Upper lobe of left lung (tissue), 4 donors: ENCODE measurements at regions not wholly inside any gene's neighbourhood (a gene's known extent, or its start where the extent isn't known, plus 50 kb on each side); places are given as distances from the start of the nearest gene placed in this dataset.

Source experiments
- CTCF ChIP-seq, 6 experiments: fragments of 450-650 bp in 4 of 6; fragments of 200-600 bp in 2 of 6; sonication (generic) in 2 of 6; IDR thresholded peaks; one replicate each; pipeline ENCODE4 v1.5.1; 2016 to 2019; ENCODE audit warnings: antibody characterized with exemption in 6 of 6
- EP300 ChIP-seq, 4 donors: sonication (generic); formaldehyde crosslinking; IDR thresholded peaks; one replicate each; pipeline ENCODE4 v1.5.1; 2017; ENCODE audit warnings: antibody characterized with exemption in 4 of 4, control low read depth in 2 of 4
- POLR2A ChIP-seq, 4 donors: fragments of 450-650 bp; IDR thresholded peaks; one replicate each; pipeline ENCODE4 v1.5.1; 2016 to 2017; ENCODE audit warnings: antibody characterized with exemption in 4 of 4, mild to moderate bottlenecking in 2 of 4
- POLR2AphosphoS5 ChIP-seq, 2 donors: sonication (generic); formaldehyde crosslinking; IDR thresholded peaks; one replicate each; pipeline ENCODE4 v1.5.1; 2017; ENCODE audit warnings: antibody characterized with exemption in 2 of 2

GRCh38 chr14:28116716-28117115 is 649.9 kb upstream of the FOXG1 start:
- TF ChIP-seq POLR2A (IDR thresholded peaks at IDR 0.05) (no peak), CTCF (IDR thresholded peaks at IDR 0.05) (no peak), POLR2AphosphoS5 (IDR thresholded peaks at IDR 0.05) (no peak), EP300 (IDR thresholded peaks at IDR 0.05) (no peak)
